Smooth muscle cell (in vitro differentiated cells): ENCODE measurements at regions not wholly inside any gene's neighbourhood (a gene's known extent, or its start where the extent isn't known, plus 50 kb on each side); places are given as distances from the start of the nearest gene placed in this dataset.

Experiments used
- DNase-seq: peaks from one replicate; lab custom pipeline; 2025; ENCODE audit not compliant: unreplicated experiment; lab: John Stamatoyannopoulos, UW
- H2AFZ ChIP-seq: fragments of 200-600 bp; sonication (generic); 2 replicates; pipeline ENCODE4 v1.6.0; 2016; ENCODE audit warnings: antibody characterized with exemption, low read depth, mild to moderate bottlenecking
- H3F3A ChIP-seq: fragments of 200-600 bp; sonication (generic); 2 replicates; pipeline ENCODE4 v1.6.0; 2017; ENCODE audit warnings: antibody characterized with exemption, low read depth
- H3K27ac ChIP-seq: fragments of 200-600 bp; sonication (generic); 2 replicates; pipeline ENCODE4 v1.5.1; 2016; ENCODE audit warnings: low read depth, mild to moderate bottlenecking
- H3K27me3 ChIP-seq: fragments of 200-600 bp; sonication (generic); 2 replicates; pipeline ENCODE4 v1.6.1; 2016; ENCODE audit warnings: low read depth, mild to moderate bottlenecking
- H3K36me3 ChIP-seq: fragments of 200-600 bp; sonication (generic); 2 replicates; pipeline ENCODE4 v1.5.1; 2016; ENCODE audit warnings: low read depth
- H3K4me1 ChIP-seq: fragments of 200-600 bp; sonication (generic); 2 replicates; pipeline ENCODE4 v1.5.1; 2016; ENCODE audit warnings: low read depth
- H3K4me2 ChIP-seq: fragments of 200-600 bp; sonication (generic); 2 replicates; pipeline ENCODE4 v1.6.0; 2016; ENCODE audit warnings: mild to moderate bottlenecking
- H3K4me3 ChIP-seq: fragments of 200-600 bp; sonication (generic); 2 replicates; pipeline ENCODE4 v1.5.1; 2016; ENCODE audit warnings: mild to moderate bottlenecking
- H3K79me2 ChIP-seq: fragments of 200-600 bp; sonication (generic); 2 replicates; pipeline ENCODE4 v1.6.0; 2016; ENCODE audit warnings: low read depth, mild to moderate bottlenecking
- H3K9ac ChIP-seq: fragments of 200-600 bp; sonication (generic); 2 replicates; pipeline ENCODE4 v1.6.0; 2016; ENCODE audit warnings: low read depth
- H3K9me3 ChIP-seq: fragments of 200-600 bp; sonication (generic); replicated peaks from 2 replicates; pipeline ENCODE4 v1.5.1; 2016; ENCODE audit warnings: low read depth
- H4K20me1 ChIP-seq: fragments of 200-600 bp; sonication (generic); 2 replicates; pipeline ENCODE4 v1.6.0; 2016; ENCODE audit warnings: low read depth
- CTCF ChIP-seq: fragments of 200-600 bp; sonication (generic); IDR thresholded peaks from 2 replicates; pipeline ENCODE4 v1.5.1; 2017; ENCODE audit warnings: borderline replicate concordance, mild to moderate bottlenecking, antibody characterized with exemption; ENCODE audit not compliant: insufficient read depth, poor library complexity, severe bottlenecking
- WGBS: methylation state at CpG from one replicate; pipeline ENCODE4 v1.1.7; 2016; ENCODE audit warnings: low lambda C conversion rate; 5-methylcytosine and 5-hydroxymethylcytosine counted together

- Histone ChIP-seq H3K4me2 (no peak overlapping the region), H2AFZ (no peak overlapping the region), H3F3A (no peaks in the 10 kb centered on the region), H4K20me1 (no peaks in the 10 kb centered on the region), H3K27ac (peak overlapping the region; percentile 0), H3K4me1 (peaks cover 5% of the 10 kb centered on the region), H3K9me3 (no peaks in the 10 kb centered on the region), H3K36me3 (no peaks in the 10 kb centered on the region), H3K4me3 (no peak overlapping the region), H3K27me3 (no peaks in the 10 kb centered on the region), H3K79me2 (no peaks in the 10 kb centered on the region), H3K9ac (no peak overlapping the region)
- WGBS = 91% methylated on average over 3 of the region's 3 CpGs
- no peak for DNase-seq
- TF ChIP-seq CTCF = no peak
Measured at GRCh38 chr12:46453428-46453827, 80.9 kb upstream of the SLC38A2 start.

GRCh38 chr12:46452776-46453175 is 80.2 kb upstream of the SLC38A2 start:
- Histone ChIP-seq H3K4me3 (no peak overlapping the region), H3K9me3 (no peaks in the 10 kb centered on the region)

GRCh38 chr12:46452061-46452615 is 79.6 kb upstream of the SLC38A2 start:
- H3K79me2 ChIP-seq = no peaks in the 10 kb centered on the region
- H3K9me3 ChIP-seq = no peaks in the 10 kb centered on the region
- peak overlapping the region; percentile 0 for H3K4me2 ChIP-seq
- H3K27me3 ChIP-seq = no peaks in the 10 kb centered on the region
- WGBS = 52% methylated on average over 3 of the region's 3 CpGs
- peaks cover 5% of the 10 kb centered on the region for H3K4me1 ChIP-seq
- no peak overlapping the region for H2AFZ ChIP-seq
- no peaks in the 10 kb centered on the region for H3K36me3 ChIP-seq
- no peak for TF ChIP-seq CTCF
- no peaks in the 10 kb centered on the region for H3F3A ChIP-seq
- H4K20me1 ChIP-seq = no peaks in the 10 kb centered on the region
- H3K4me3 ChIP-seq = no peak overlapping the region
- H3K27ac ChIP-seq = peak overlapping the region; percentile 10
- no peak for DNase-seq
- no peak overlapping the region for H3K9ac ChIP-seq

More at GRCh38 chr12:46452776-46453175, 80.2 kb upstream of the SLC38A2 start:
- no peak overlapping the region for H3K4me2 ChIP-seq
- no peaks in the 10 kb centered on the region for H4K20me1 ChIP-seq
- no peak for DNase-seq
- 56% methylated on average over 1 of the region's 1 CpG for WGBS
- no peaks in the 10 kb centered on the region for H3K36me3 ChIP-seq
- peak overlapping the region; percentile 10 for H3K27ac ChIP-seq
- H3K27me3 ChIP-seq = no peaks in the 10 kb centered on the region
- H3K4me1 ChIP-seq = peaks cover 5% of the 10 kb centered on the region
- no peak overlapping the region for H3K9ac ChIP-seq
- H2AFZ ChIP-seq = no peak overlapping the region
- no peak for TF ChIP-seq CTCF
- H3F3A ChIP-seq = no peaks in the 10 kb centered on the region
- no peaks in the 10 kb centered on the region for H3K79me2 ChIP-seq

GRCh38 chr12:46451276-46452021 is 78.9 kb upstream of the SLC38A2 start:
- H3K27ac ChIP-seq = no peak overlapping the region
- H3K4me2 ChIP-seq = peak overlapping the region; percentile 0
- H3K9me3 ChIP-seq = no peaks in the 10 kb centered on the region
- 78% methylated on average over 5 of the region's 5 CpGs for WGBS
- H4K20me1 ChIP-seq = no peaks in the 10 kb centered on the region
- TF ChIP-seq CTCF = no peak
- no peak overlapping the region for H3K9ac ChIP-seq
- DNase-seq = no peak
- H3K36me3 ChIP-seq = no peaks in the 10 kb centered on the region
- no peak overlapping the region for H3K4me3 ChIP-seq
- H2AFZ ChIP-seq = no peak overlapping the region
- peaks cover 3% of the 10 kb centered on the region for H3K4me1 ChIP-seq
- no peaks in the 10 kb centered on the region for H3K79me2 ChIP-seq
- no peaks in the 10 kb centered on the region for H3F3A ChIP-seq
- no peaks in the 10 kb centered on the region for H3K27me3 ChIP-seq
